H9 (cell line): ENCODE measurements at regions not wholly inside any gene's neighbourhood (a gene's known extent, or its start where the extent isn't known, plus 50 kb on each side); places are given as distances from the start of the nearest gene placed in this dataset.

Experiments
- DNase-seq: peaks from one replicate; pipeline ENCODE4 v3.0.0-alpha.2; 2017
- H2AFZ ChIP-seq: one replicate; pipeline ENCODE4 v1.6.1; 2013; ENCODE audit warnings: mild to moderate bottlenecking, low read length, control low read depth, moderate library complexity
- H2AK5ac ChIP-seq: 2 replicates; pipeline ENCODE4 v1.6.1; 2013; ENCODE audit warnings: low read length, control low read depth, mixed read lengths; ENCODE audit not compliant: insufficient read length
- H2BK120ac ChIP-seq: one replicate; pipeline ENCODE4 v1.6.1; 2013; ENCODE audit warnings: low read depth, mild to moderate bottlenecking, low read length, control low read depth, inconsistent platforms; ENCODE audit not compliant: poor library complexity, severe bottlenecking
- H2BK12ac ChIP-seq: 2 replicates; pipeline ENCODE4 v1.6.1; 2013; ENCODE audit warnings: low read length, control low read depth, mixed read lengths, low read depth; ENCODE audit not compliant: insufficient read length
- H2BK15ac ChIP-seq: 2 replicates; pipeline ENCODE4 v1.6.1; 2013; ENCODE audit warnings: low read depth, low read length, control low read depth
- H2BK20ac ChIP-seq: one replicate; pipeline ENCODE4 v1.6.1; 2013; ENCODE audit warnings: low read depth, mild to moderate bottlenecking, low read length, control low read depth, inconsistent platforms; ENCODE audit not compliant: poor library complexity, severe bottlenecking
- H2BK5ac ChIP-seq: 2 replicates; pipeline ENCODE4 v1.6.1; 2013; ENCODE audit warnings: low read length, control low read depth, mixed read lengths; ENCODE audit not compliant: insufficient read length
- H3K14ac ChIP-seq: 2 replicates; pipeline ENCODE4 v1.6.1; 2013; ENCODE audit warnings: low read length, control low read depth; ENCODE audit not compliant: insufficient read depth
- H3K18ac ChIP-seq: 2 replicates; pipeline ENCODE4 v1.6.1; 2013; ENCODE audit warnings: low read depth, mild to moderate bottlenecking, mixed read lengths, low read length, control low read depth; ENCODE audit not compliant: insufficient read length
- H3K23ac ChIP-seq: 2 replicates; pipeline ENCODE4 v1.6.1; 2013; ENCODE audit warnings: low read length, control low read depth, mixed read lengths, low read depth; ENCODE audit not compliant: insufficient read length
- H3K23me2 ChIP-seq: 2 replicates; pipeline ENCODE4 v1.6.1; 2013; ENCODE audit warnings: low read depth, mild to moderate bottlenecking, mixed read lengths, low read length, control low read depth; ENCODE audit not compliant: insufficient read length, poor library complexity, severe bottlenecking
- H3K27ac ChIP-seq: 2 replicates; pipeline ENCODE4 v1.5.1; 2013; ENCODE audit warnings: low read length, control low read depth, mixed read lengths, low read depth; ENCODE audit not compliant: insufficient read length
- H3K27me3 ChIP-seq: 2 replicates; pipeline ENCODE4 v1.6.1; 2013; ENCODE audit warnings: low read length, control low read depth, inconsistent platforms; ENCODE audit not compliant: insufficient read depth
- H3K4ac ChIP-seq: 2 replicates; pipeline ENCODE4 v1.6.1; 2013; ENCODE audit warnings: low read depth, mild to moderate bottlenecking, control low read depth, inconsistent platforms, low read length, moderate library complexity
- H3K4me1 ChIP-seq: 2 replicates; pipeline ENCODE4 v1.6.1; 2013; ENCODE audit warnings: low read length, control low read depth, inconsistent platforms; ENCODE audit not compliant: insufficient read depth
- H3K4me2 ChIP-seq: 2 replicates; pipeline ENCODE4 v1.6.1; 2013; ENCODE audit warnings: low read length, control low read depth, mixed read lengths; ENCODE audit not compliant: insufficient read length, insufficient read depth
- H3K56ac ChIP-seq: 2 replicates; pipeline ENCODE4 v1.6.1; 2013; ENCODE audit warnings: low read depth, mild to moderate bottlenecking, mixed read lengths, low read length, control low read depth; ENCODE audit not compliant: insufficient read length
- H3K79me1 ChIP-seq: 2 replicates; pipeline ENCODE4 v1.6.1; 2013; ENCODE audit warnings: low read depth, mild to moderate bottlenecking, moderate library complexity, low read length, control low read depth, inconsistent platforms; ENCODE audit not compliant: insufficient read depth, poor library complexity, severe bottlenecking
- H3K79me2 ChIP-seq: 2 replicates; pipeline ENCODE4 v1.6.1; 2013; ENCODE audit warnings: low read length, control low read depth, inconsistent platforms; ENCODE audit not compliant: insufficient read depth
- H3K9ac ChIP-seq: 2 replicates; pipeline ENCODE4 v1.6.1; 2013; ENCODE audit warnings: low read length, control low read depth, mixed read lengths; ENCODE audit not compliant: insufficient read length; ENCODE audit errors: extremely low read depth
- H3K9me3 ChIP-seq: one replicate; pipeline ENCODE4 v1.6.1; 2013; ENCODE audit warnings: low read depth, low read length, inconsistent platforms; ENCODE audit not compliant: control insufficient read depth
- H3T11ph ChIP-seq: one replicate; pipeline ENCODE4 v1.6.1; 2013; ENCODE audit warnings: mild to moderate bottlenecking, low read length, control low read depth, inconsistent platforms
- H4K20me1 ChIP-seq: one replicate; pipeline ENCODE4 v1.6.1; 2013; ENCODE audit not compliant: control insufficient read depth, insufficient read length, insufficient read depth
- H4K5ac ChIP-seq: 2 replicates; pipeline ENCODE4 v1.6.1; 2013; ENCODE audit warnings: low read depth, mild to moderate bottlenecking, mixed read lengths, low read length, control low read depth; ENCODE audit not compliant: insufficient read length
- H4K8ac ChIP-seq: replicated peaks from 2 replicates; pipeline ENCODE4 v1.6.1; 2013; ENCODE audit warnings: low read length, control low read depth, mixed read lengths, low read depth; ENCODE audit not compliant: insufficient read length
- H4K91ac ChIP-seq: 2 replicates; pipeline ENCODE4 v1.6.1; 2013; ENCODE audit warnings: low read depth, mild to moderate bottlenecking, moderate library complexity, mixed read lengths, low read length, control low read depth; ENCODE audit not compliant: insufficient read length
- H3K27ac Mint-ChIP-seq, 3 experiments: 2 replicates in 2 of 3; 3 replicates in 1 of 3; pipeline ENCODE4 v1.8.0; 2020 to 2021; ENCODE audit warnings: mixed read lengths in 3 of 3, mild to moderate bottlenecking in 1 of 3, moderate library complexity in 1 of 3
- H3K27me3 Mint-ChIP-seq: 2 replicates; pipeline ENCODE4 v1.8.0; 2021; ENCODE audit warnings: low read depth, mild to moderate bottlenecking, moderate library complexity, mixed read lengths
- H3K36me3 Mint-ChIP-seq, 3 experiments: 2 replicates in 2 of 3; 3 replicates in 1 of 3; pipeline ENCODE4 v1.8.0; 2020 to 2021; ENCODE audit warnings: low read depth in 3 of 3, mixed read lengths in 3 of 3; ENCODE audit not compliant: insufficient read depth in 1 of 3
- H3K4me1 Mint-ChIP-seq, 2 experiments: 2 replicates each; pipeline ENCODE4 v1.8.0; 2020; ENCODE audit warnings: mixed read lengths in 2 of 2
- H3K4me3 Mint-ChIP-seq, 2 experiments: 2 replicates in 1 of 2; 3 replicates in 1 of 2; pipeline ENCODE4 v1.8.0; 2020 to 2021; ENCODE audit warnings: mild to moderate bottlenecking in 2 of 2, mixed read lengths in 2 of 2, moderate library complexity in 1 of 2
- H3K9me3 Mint-ChIP-seq, 2 experiments: 2 replicates in 1 of 2; 3 replicates in 1 of 2; pipeline ENCODE4 v1.8.0; 2020; ENCODE audit warnings: mild to moderate bottlenecking in 2 of 2, mixed read lengths in 2 of 2, moderate library complexity in 1 of 2
- CTCF ChIP-seq: fragments of 200-600 bp; sonication (generic); conservative IDR thresholded peaks from 3 replicates; pipeline ENCODE4 v1.8.0; 2021; ENCODE audit warnings: antibody characterized with exemption, mild to moderate bottlenecking
- WGBS: extraction: QIAGEN DNeasy Blood & Tissue Kit; methylation state at CpG from one replicate; pipeline ENCODE4 v1.1.7; 2013; ENCODE audit warnings: missing lambda C conversion rate, low lambda C conversion rate, mixed read lengths; ENCODE audit not compliant: insufficient read length; ENCODE audit errors: extremely low coverage; 5-methylcytosine and 5-hydroxymethylcytosine counted together

GRCh38 chr14:52148371-52148770 is 79.5 kb upstream of the NID2 start:
- no peak overlapping the region for H3K4me3 Mint-ChIP-seq
- no peak overlapping the region for H3K23ac ChIP-seq

More at GRCh38 chr14:52148371-52148770, 79.5 kb upstream of the NID2 start:
- no peaks in the 10 kb centered on the region for H3K23me2 ChIP-seq
- no peak overlapping the region for H3K4me2 ChIP-seq
- WGBS = no CpG with 5 or more reads among the region's 1 CpG
- no peak for TF ChIP-seq CTCF
- Mint-ChIP-seq H3K27me3 (peaks cover 2% of the 10 kb centered on the region; the same call in 1 of the 2 replicates), H3K27ac (no peak overlapping the region), H3K9me3 (peaks cover 8 to 11% of the 10 kb centered on the region in 2 experiments; a peak in 4 of 5 replicates), H3K36me3 (no peaks in the 10 kb centered on the region), H3K4me1 (no peaks in the 10 kb centered on the region)
- H4K8ac ChIP-seq = no peak overlapping the region
- H3K79me2 ChIP-seq = no peaks in the 10 kb centered on the region
- H3T11ph ChIP-seq = no peak overlapping the region
- no peak overlapping the region for H2AFZ ChIP-seq
- H3K4ac ChIP-seq = no peak overlapping the region
- no peak overlapping the region for H3K27ac ChIP-seq
- H2AK5ac ChIP-seq = no peak overlapping the region
- H4K5ac ChIP-seq = no peak overlapping the region
- no peak overlapping the region for H2BK15ac ChIP-seq
- no peaks in the 10 kb centered on the region for H3K79me1 ChIP-seq
- H4K91ac ChIP-seq = no peak overlapping the region
- no peak overlapping the region for H2BK20ac ChIP-seq
- H2BK120ac ChIP-seq = no peak overlapping the region
- H3K56ac ChIP-seq = no peak overlapping the region
- DNase-seq = no peak
- H3K9ac ChIP-seq = no peak overlapping the region
- no peaks in the 10 kb centered on the region for H3K9me3 ChIP-seq
- H2BK12ac ChIP-seq = no peak overlapping the region
- H3K14ac ChIP-seq = no peak overlapping the region
- no peaks in the 10 kb centered on the region for H4K20me1 ChIP-seq
- no peak overlapping the region for H3K18ac ChIP-seq
- H3K27me3 ChIP-seq = no peaks in the 10 kb centered on the region
- H3K4me1 ChIP-seq = no peaks in the 10 kb centered on the region
- H2BK5ac ChIP-seq = no peak overlapping the region
